ENCODE measurements at regions not wholly inside any gene's neighbourhood (a gene's known extent, or its start where the extent isn't known, plus 50 kb on each side); places are given as distances from the start of the nearest gene placed in this dataset.
"Not testable (repeated sequence)": the region's sequence is repeated elsewhere in the genome, so short reads cannot be mapped to it uniquely, and the experiment has no call there.

- DNase-seq (no peak), ATAC-seq (no peak)
- intact Hi-C loops (cut with DNase I): no loop called here
Observed at GRCh38 chr5:147065071-147065470, 169.8 kb upstream of the STK32A start.

GRCh38 chr5:147068998-147069397 lies 165.8 kb upstream of the STK32A start:
- ATAC-seq: no peak
- DNase-seq: no peak
- intact Hi-C loops (cut with DNase I): no loop called here

GRCh38 chr5:147072622-147073021 lies 162.2 kb upstream of the STK32A start:
- ATAC-seq (no peak), DNase-seq (no peak)
- intact Hi-C loops (cut with DNase I): no loop called here

- ATAC-seq (no peak), DNase-seq (no peak)
- intact Hi-C loops (cut with DNase I): no loop called here
Observed at GRCh38 chr5:147073098-147073497, 161.7 kb upstream of the STK32A start.

GRCh38 chr5:147075187-147075586 lies 159.6 kb upstream of the STK32A start:
- no peak for ATAC-seq
- DNase-seq: no peak
- intact Hi-C loops (cut with DNase I): no loop called here

GRCh38 chr5:147080391-147080790 lies 154.4 kb upstream of the STK32A start:
- ATAC-seq (no peak), DNase-seq (no peak)
- intact Hi-C loops (cut with DNase I): no loop called here

GRCh38 chr5:147081311-147081764 lies 153.5 kb upstream of the STK32A start:
- ATAC-seq: peak in 1 of 2 donors; percentile 36
- intact Hi-C loops (cut with DNase I): no loop called here
- DNase-seq: no peak

- no peak for ATAC-seq
Observed at GRCh38 chr5:147084702-147085101, 150.1 kb upstream of the STK32A start.

GRCh38 chr5:147085409-147085808 lies 149.4 kb upstream of the STK32A start:
- ATAC-seq: no peak

More at GRCh38 chr5:147084702-147085101, 150.1 kb upstream of the STK32A start:
- intact Hi-C loops (cut with DNase I): no loop called here
- DNase-seq: no peak

GRCh38 chr5:147092044-147092443 lies 142.8 kb upstream of the STK32A start:
- intact Hi-C loops (cut with DNase I): no loop called here
- DNase-seq: no peak
- ATAC-seq: no peak

More at GRCh38 chr5:147085409-147085808, 149.4 kb upstream of the STK32A start:
- DNase-seq: no peak
- intact Hi-C loops (cut with DNase I): no loop called here

- DNase-seq (no peak), ATAC-seq (peak in 1 of 2 donors; percentile 68)
- intact Hi-C loops (cut with DNase I): no loop called here
Observed at GRCh38 chr5:147093138-147093537, 141.7 kb upstream of the STK32A start.

- DNase-seq: no peak
- intact Hi-C loops (cut with DNase I): no loop called here
- ATAC-seq: no peak
Observed at GRCh38 chr5:147095740-147096139, 139.1 kb upstream of the STK32A start.

GRCh38 chr5:147098233-147098790 lies 136.5 kb upstream of the STK32A start:
- DNase-seq (peak; percentile 34), ATAC-seq (peak; percentile 65 to 72)
- intact Hi-C loops (cut with DNase I): loop anchor here in 1 of 2 donors (2.0 kb wide), 1 partner anchor 88 kb away; no protein-coding TSS in a partner anchor

- intact Hi-C loops (cut with DNase I): no loop called here
- ATAC-seq: no peak
- DNase-seq: no peak
Observed at GRCh38 chr5:147101659-147102369, 133.0 kb upstream of the STK32A start.

- no peak for DNase-seq
- ATAC-seq: no peak
- intact Hi-C loops (cut with DNase I): no loop called here
Observed at GRCh38 chr5:147112899-147113298, 121.9 kb upstream of the STK32A start.

GRCh38 chr5:147113967-147114366 lies 120.9 kb upstream of the STK32A start:
- no peak for ATAC-seq
- intact Hi-C loops (cut with DNase I): no loop called here
- no peak for DNase-seq

- intact Hi-C loops (cut with DNase I); DNase-seq: not testable (repeated sequence)
Observed at GRCh38 chr5:147139759-147140158, 95.1 kb upstream of the STK32A start.

GRCh38 chr5:147140558-147140957 lies 94.3 kb upstream of the STK32A start:
- intact Hi-C loops (cut with DNase I): no loop called here
- ATAC-seq: no peak
- no peak for DNase-seq

More at GRCh38 chr5:147139759-147140158, 95.1 kb upstream of the STK32A start:
- ATAC-seq: not testable (repeated sequence)

- DNase-seq; ATAC-seq; intact Hi-C loops (cut with DNase I): not testable (repeated sequence)
Observed at GRCh38 chr5:147141580-147141979, 93.2 kb upstream of the STK32A start.

GRCh38 chr5:147143215-147143614 lies 91.6 kb upstream of the STK32A start:
- intact Hi-C loops (cut with DNase I): no loop called here
- ATAC-seq (no peak), DNase-seq (no peak)

- ATAC-seq (no peak), DNase-seq (no peak)
- intact Hi-C loops (cut with DNase I): no loop called here
Observed at GRCh38 chr5:147145328-147145727, 89.5 kb upstream of the STK32A start.
